GM21447 (cell line): ENCODE measurements at regions not wholly inside any gene's neighbourhood (a gene's known extent, or its start where the extent isn't known, plus 50 kb on each side); places are given as distances from the start of the nearest gene placed in this dataset.
"Not testable (repeated sequence)": the region's sequence is repeated elsewhere in the genome, so short reads cannot be mapped to it uniquely, and the experiment has no call there.

Experiments used
- ATAC-seq: cut with Tn5 transposase; IDR thresholded peaks from one replicate; pipeline ENCODE4 v1.9.1; 2021; ENCODE audit not compliant: unreplicated experiment

- ATAC-seq = no peak
Observed at GRCh38 chrX:122850326-122850725, 333.8 kb upstream of the GRIA3 start.

GRCh38 chrX:122856205-122856604 is 327.9 kb upstream of the GRIA3 start:
- ATAC-seq = no peak

GRCh38 chrX:122857734-122858133 is 326.3 kb upstream of the GRIA3 start:
- no peak for ATAC-seq

DNA sequence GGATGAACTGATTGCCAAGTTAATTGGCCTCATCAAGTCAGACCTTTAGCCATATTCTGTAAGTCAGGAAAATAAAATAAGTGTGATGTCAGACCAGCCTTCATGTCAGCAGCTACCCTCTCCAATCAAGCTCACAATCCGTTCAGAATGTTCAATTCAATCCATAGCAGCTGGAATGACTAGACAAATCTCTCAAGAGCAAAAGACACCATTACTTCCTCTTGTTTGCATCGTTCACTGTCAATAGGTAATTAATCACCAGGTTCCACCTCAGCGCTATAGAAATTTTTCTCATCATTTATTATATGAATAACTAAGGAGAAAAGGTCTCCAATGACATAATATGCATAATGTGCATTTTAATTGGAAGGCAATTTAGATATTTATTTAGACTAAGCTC is 321.0 kb upstream of the GRIA3 start:
- no peak for ATAC-seq

DNA sequence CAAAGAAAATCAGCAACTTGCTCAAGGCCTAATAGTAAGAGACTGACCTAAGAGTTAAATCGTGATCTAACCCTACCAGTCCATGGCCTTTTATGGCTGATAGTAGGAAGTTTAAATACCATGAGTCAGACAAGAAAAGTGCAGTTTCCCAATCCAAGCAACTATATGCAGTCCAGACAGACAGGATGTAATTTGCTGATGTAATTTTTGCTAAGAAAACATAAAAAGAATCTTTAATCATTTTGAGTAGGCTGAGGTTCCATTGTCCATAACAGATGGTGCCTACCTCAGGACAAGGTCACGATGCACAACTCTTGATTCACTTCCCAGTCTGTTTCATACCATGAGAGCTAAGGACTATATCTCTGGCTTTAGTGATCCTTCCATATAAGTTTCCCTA is 317.5 kb upstream of the GRIA3 start:
- ATAC-seq = no peak

GRCh38 chrX:122868631-122869030 is 315.4 kb upstream of the GRIA3 start:
- no peak for ATAC-seq

GRCh38 chrX:122869171-122869570 is 314.9 kb upstream of the GRIA3 start:
- ATAC-seq = no peak

- ATAC-seq = no peak
Observed at GRCh38 chrX:122878269-122878668, 305.8 kb upstream of the GRIA3 start.

DNA sequence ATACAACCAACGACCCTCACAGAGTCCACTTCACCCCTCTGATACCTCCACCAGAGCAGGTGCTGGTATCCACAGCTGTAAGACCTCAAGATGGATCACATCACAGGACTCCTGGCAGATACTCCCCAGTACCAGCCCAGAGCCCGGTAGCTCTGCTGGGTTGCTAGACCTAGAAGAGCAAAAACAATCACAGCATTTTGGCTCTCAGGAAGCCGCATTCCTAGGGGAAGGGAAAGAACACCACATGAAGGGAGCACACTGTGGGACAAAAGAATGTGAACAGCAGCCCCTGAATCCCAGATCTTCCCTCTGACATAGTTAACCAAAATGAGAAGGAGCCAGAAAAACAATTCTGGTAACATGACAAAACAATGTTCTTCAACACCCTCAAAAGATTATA is 303.1 kb upstream of the GRIA3 start:
- ATAC-seq = no peak

GRCh38 chrX:122890729-122891128 is 293.3 kb upstream of the GRIA3 start:
- no peak for ATAC-seq

- no peak for ATAC-seq
Observed at GRCh38 chrX:122906726-122907125, 277.4 kb upstream of the GRIA3 start.

- ATAC-seq = no peak
Observed at GRCh38 chrX:122907375-122907774, 276.7 kb upstream of the GRIA3 start.

DNA sequence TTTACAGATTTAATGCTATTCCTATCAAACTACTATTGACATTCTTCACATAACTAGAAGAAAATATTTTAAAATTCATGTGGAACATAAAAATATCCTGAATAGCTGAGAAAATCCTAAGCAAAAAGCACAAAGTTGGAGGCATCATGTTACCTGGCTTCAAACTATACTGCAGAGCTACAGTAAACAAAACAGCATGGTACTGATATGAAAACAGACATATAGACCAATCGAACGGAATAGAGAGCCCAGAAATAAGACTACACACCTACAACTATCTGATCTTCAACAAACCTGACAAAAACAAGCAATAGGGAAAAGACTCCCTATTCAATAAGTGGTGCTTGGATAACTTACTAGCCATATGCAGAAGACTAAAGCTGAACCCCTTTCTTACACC is 273.4 kb upstream of the GRIA3 start:
- ATAC-seq = no peak

GRCh38 chrX:122913134-122913533 is 270.9 kb upstream of the GRIA3 start:
- no peak for ATAC-seq

DNA sequence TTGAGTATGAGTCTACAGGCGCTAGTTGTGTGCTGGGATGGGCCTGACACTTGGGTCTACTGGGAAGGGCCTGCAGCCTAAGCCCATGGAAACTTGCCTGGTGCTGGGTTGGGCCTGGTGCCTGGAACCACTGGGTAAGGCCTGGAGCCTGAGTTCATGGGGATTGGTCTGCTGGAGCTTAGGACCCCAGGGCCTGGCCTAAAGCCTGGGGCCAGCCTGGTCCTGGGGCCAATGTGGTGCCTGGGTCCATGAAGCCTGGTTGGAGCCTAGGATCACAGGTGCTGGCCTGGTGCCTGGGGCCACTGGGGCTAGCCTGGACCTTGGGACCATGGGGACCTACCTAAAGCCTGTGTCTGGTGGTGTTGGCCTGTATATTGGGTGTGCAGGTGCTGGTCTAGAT is 270.3 kb upstream of the GRIA3 start:
- ATAC-seq = no peak

GRCh38 chrX:122914256-122914655 is 269.8 kb upstream of the GRIA3 start:
- ATAC-seq = no peak

DNA sequence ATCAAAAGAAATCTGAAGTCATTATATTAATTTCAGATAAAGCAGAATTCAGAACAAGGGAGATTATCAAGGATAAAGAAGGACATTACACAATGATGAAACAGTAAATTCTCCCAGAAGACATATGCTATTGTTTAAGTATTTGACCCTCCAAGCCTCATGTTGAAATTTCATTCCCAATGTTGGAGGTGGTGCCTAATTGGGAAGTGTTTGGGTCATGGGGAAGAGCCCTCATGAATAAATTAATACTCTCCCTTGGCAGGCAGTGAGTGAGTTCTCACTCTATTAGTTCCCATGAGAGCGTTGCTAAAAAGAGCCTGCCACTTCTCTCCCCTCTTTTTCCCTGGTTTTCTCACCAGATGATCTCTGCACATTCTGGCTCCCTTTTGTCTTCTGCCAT is 249.9 kb upstream of the GRIA3 start:
- ATAC-seq = no peak

- ATAC-seq = no peak
Observed at GRCh38 chrX:122940199-122940598, 243.9 kb upstream of the GRIA3 start.

- ATAC-seq = no peak
Observed at GRCh38 chrX:122941806-122942205, 242.3 kb upstream of the GRIA3 start.

DNA sequence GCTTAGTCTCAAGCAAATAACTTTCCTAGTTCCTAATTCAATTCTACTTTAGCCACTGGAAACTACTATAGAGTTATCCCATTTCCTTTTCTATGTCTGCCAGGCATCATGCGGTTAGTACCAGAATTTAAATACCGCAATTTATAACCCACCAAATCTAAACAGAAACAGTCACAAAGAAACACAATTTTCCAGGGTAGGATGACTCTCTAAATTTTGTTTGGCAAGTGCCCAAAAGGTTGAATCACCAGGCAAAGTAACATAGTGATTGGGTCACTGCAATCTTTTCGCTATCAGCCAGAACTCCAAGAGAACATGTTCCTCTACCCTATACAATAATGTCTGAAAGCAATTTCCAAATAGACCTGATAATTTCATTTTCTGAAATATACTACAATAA is 240.2 kb upstream of the GRIA3 start:
- no peak for ATAC-seq

DNA sequence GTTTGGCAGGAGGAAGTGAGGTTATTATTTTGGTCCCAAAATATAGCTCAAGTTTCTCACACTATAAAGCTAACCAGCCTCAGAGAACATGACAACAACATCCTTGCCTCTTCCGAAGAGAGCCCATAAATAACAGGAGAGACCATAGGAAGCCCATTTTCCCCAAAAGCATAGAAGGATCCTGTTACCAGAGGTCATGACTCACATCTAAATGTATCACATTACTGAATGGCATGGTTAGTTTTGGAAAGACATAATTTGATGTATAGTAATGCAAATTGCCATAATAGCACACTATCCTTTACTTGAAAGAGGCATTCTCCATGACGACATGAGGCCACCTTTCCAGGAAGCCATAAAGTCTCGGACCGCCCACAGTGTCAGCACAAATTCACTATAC is 238.8 kb upstream of the GRIA3 start:
- no peak for ATAC-seq

GRCh38 chrX:122972604-122973003 is 211.5 kb upstream of the GRIA3 start:
- ATAC-seq = no peak

DNA sequence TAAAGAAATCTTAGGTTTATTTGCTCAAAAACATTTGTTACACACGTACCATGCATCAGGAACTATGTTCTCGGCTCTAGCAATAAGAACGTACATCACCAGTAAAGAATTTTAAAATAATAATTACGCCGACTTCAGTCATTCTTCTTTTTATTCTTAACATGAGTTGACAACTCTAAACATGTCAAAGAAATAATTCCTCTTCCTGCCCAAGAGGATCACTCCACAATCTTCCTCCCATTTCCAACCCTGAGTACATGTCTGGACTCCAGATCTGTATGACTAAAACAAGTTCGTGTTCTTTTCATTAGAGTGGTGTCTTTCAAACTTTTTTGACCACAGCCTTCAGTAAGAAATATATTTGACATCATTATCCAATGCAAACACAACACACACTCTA is 201.6 kb upstream of the GRIA3 start:
- ATAC-seq = no peak

DNA sequence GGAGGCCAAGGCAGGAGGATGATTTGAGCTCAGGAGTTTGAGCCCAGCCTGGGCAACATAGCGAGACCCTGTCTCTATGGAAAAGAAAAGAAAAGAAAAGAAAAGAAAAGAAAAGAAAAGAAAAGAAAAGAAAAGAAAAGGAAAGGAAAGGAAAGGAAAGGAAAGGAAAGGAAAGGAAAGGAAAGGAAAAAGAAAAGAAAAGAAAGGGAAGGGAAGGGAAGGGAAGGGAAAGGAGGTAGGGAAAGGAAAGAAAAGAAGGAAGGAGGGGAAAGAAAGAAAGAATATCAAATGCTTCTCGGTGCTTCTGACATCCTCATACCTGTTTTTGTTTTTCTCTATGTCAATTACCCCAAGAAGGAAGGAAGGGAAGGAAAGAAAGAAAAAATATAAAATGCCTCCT is 181.2 kb upstream of the GRIA3 start:
- not testable (repeated sequence) for ATAC-seq
